ENCODE measurements at regions not wholly inside any gene's neighbourhood (a gene's known extent, or its start where the extent isn't known, plus 50 kb on each side); places are given as distances from the start of the nearest gene placed in this dataset.

GRCh38 chr5:167694325-167695147, 596.9 kb upstream of the WWC1 start:
- no peaks in the 10 kb centered on the region for H4K20me1 ChIP-seq (ENCODE audit: control insufficient read depth, extremely low read depth, insufficient read depth, low read length)
- DNase-seq (ENCODE audit: low read depth, low spot score) = no peak
- H3K4me1 ChIP-seq (ENCODE audit: control insufficient read depth, extremely low read depth, insufficient read depth, low read length) = peaks cover 11% of the 10 kb centered on the region
- no peak overlapping the region for H3K9ac ChIP-seq (ENCODE audit: control insufficient read depth, extremely low read depth, insufficient read depth, low read length)
- H3K9me1 ChIP-seq (ENCODE audit: control insufficient read depth, extremely low read depth, insufficient read depth, low read length) = no peaks in the 10 kb centered on the region
- H3K9me3 ChIP-seq (ENCODE audit: control insufficient read depth, low read depth, low read length) = no peaks in the 10 kb centered on the region
- dilution Hi-C loops (cut with MboI; ENCODE audit: extremely low pct_ligation_motif_present, low sequenced_read_pairs) = no loop called here
- no peak overlapping the region for H2AFZ ChIP-seq (ENCODE audit: control insufficient read depth, low read length)
- no peaks in the 10 kb centered on the region for H3K79me2 ChIP-seq (ENCODE audit: control insufficient read depth, insufficient read depth, low read length)
- FAIRE-seq = no peak
- no peak overlapping the region for H3K27ac ChIP-seq (ENCODE audit: control insufficient read depth, insufficient read depth, low read length)
- no peak for TF ChIP-seq CTCF (optimal IDR thresholded peaks at IDR 0.05 in 1 of 3, IDR thresholded peaks at IDR 0.05 in 1 of 3, conservative IDR thresholded peaks at IDR 0.05 in 1 of 3; ENCODE audit: extremely low read depth in 1 of 3, insufficient read depth in 2 of 3, low read length in 3 of 3)
- TF ChIP-seq EZH2 (IDR thresholded peaks at IDR 0.05; ENCODE audit: low read length) = no peak
- no peak overlapping the region for H3K4me2 ChIP-seq (ENCODE audit: control insufficient read depth, extremely low read depth, insufficient read depth, low read depth, low read length)
- H3K4me3 ChIP-seq (ENCODE audit: control insufficient read depth in 2 of 3, extremely low read depth in 1 of 3, insufficient read depth in 2 of 3, low read depth in 1 of 3, low read length in 3 of 3) = no peak overlapping the region
- H3K27me3 ChIP-seq (ENCODE audit: control insufficient read depth, extremely low read depth, insufficient read depth, low read length) = no peaks in the 10 kb centered on the region
- no peaks in the 10 kb centered on the region for H3K36me3 ChIP-seq (ENCODE audit: control insufficient read depth in 2 of 2, extremely low read depth in 1 of 2, insufficient read depth in 2 of 2, low read length in 2 of 2)

- peak overlapping the region; percentile 8 for H2AFZ ChIP-seq (ENCODE audit: control insufficient read depth, low read length)
These were observed 594.7 kb upstream of the WWC1 start for GRCh38 chr5:167696558-167697314.

More at GRCh38 chr5:167696558-167697314, 594.7 kb upstream of the WWC1 start:
- DNase-seq (ENCODE audit: low read depth, low spot score) = no peak
- dilution Hi-C loops (cut with MboI; ENCODE audit: extremely low pct_ligation_motif_present, low sequenced_read_pairs) = no loop called here
- Histone ChIP-seq H3K4me2 (ENCODE audit: control insufficient read depth, extremely low read depth, insufficient read depth, low read depth, low read length) (no peak overlapping the region), H4K20me1 (ENCODE audit: control insufficient read depth, extremely low read depth, insufficient read depth, low read length) (no peaks in the 10 kb centered on the region), H3K79me2 (ENCODE audit: control insufficient read depth, insufficient read depth, low read length) (no peaks in the 10 kb centered on the region), H3K4me1 (ENCODE audit: control insufficient read depth, extremely low read depth, insufficient read depth, low read length) (peaks cover 33% of the 10 kb centered on the region), H3K36me3 (ENCODE audit: control insufficient read depth in 2 of 2, extremely low read depth in 1 of 2, insufficient read depth in 2 of 2, low read length in 2 of 2) (no peaks in the 10 kb centered on the region), H3K9me1 (ENCODE audit: control insufficient read depth, extremely low read depth, insufficient read depth, low read length) (no peaks in the 10 kb centered on the region), H3K9me3 (ENCODE audit: control insufficient read depth, low read depth, low read length) (no peaks in the 10 kb centered on the region), H3K9ac (ENCODE audit: control insufficient read depth, extremely low read depth, insufficient read depth, low read length) (no peak overlapping the region), H3K27ac (ENCODE audit: control insufficient read depth, insufficient read depth, low read length) (no peak overlapping the region), H3K27me3 (ENCODE audit: control insufficient read depth, extremely low read depth, insufficient read depth, low read length) (no peaks in the 10 kb centered on the region), H3K4me3 (ENCODE audit: control insufficient read depth in 2 of 3, extremely low read depth in 1 of 3, insufficient read depth in 2 of 3, low read depth in 1 of 3, low read length in 3 of 3) (no peak overlapping the region)
- FAIRE-seq = no peak
- TF ChIP-seq CTCF (optimal IDR thresholded peaks at IDR 0.05 in 1 of 3, IDR thresholded peaks at IDR 0.05 in 1 of 3, conservative IDR thresholded peaks at IDR 0.05 in 1 of 3; ENCODE audit: extremely low read depth in 1 of 3, insufficient read depth in 2 of 3, low read length in 3 of 3) (no peak), EZH2 (IDR thresholded peaks at IDR 0.05; ENCODE audit: low read length) (no peak)

Data from keratinocyte (primary cell).